ENCODE measurements at regions not wholly inside any gene's neighbourhood (a gene's known extent, or its start where the extent isn't known, plus 50 kb on each side); places are given as distances from the start of the nearest gene placed in this dataset.
A peak's percentile ranks its signal among the peaks of the same experiment; 100 is the strongest.

- peak; percentile 38 for DNase-seq
- no peak for TF ChIP-seq CTCF (IDR thresholded peaks at IDR 0.05)
- no peaks in the 10 kb centered on the region for H3K36me3 Mint-ChIP-seq (ENCODE audit: low read depth)
- peaks cover 30% of the 10 kb centered on the region for H3K4me1 Mint-ChIP-seq (ENCODE audit: low read depth)
- H3K9me3 Mint-ChIP-seq, result no peaks in the 10 kb centered on the region
- no peak overlapping the region for H3K27ac Mint-ChIP-seq
- H3K4me3 Mint-ChIP-seq, result no peak overlapping the region; the same call in 1 of the 2 replicates
- H3K27me3 Mint-ChIP-seq (ENCODE audit: insufficient read depth), result peaks cover 41% of the 10 kb centered on the region
Measured at GRCh38 chr15:70160267-70160666, 62.5 kb upstream of the TLE3 start.

- Mint-ChIP-seq H3K27ac (no peak overlapping the region), H3K9me3 (no peaks in the 10 kb centered on the region), H3K4me3 (no peak overlapping the region), H3K36me3 (ENCODE audit: low read depth) (no peaks in the 10 kb centered on the region), H3K4me1 (ENCODE audit: low read depth) (peaks cover 30% of the 10 kb centered on the region), H3K27me3 (ENCODE audit: insufficient read depth) (peaks cover 43% of the 10 kb centered on the region)
- no peak for DNase-seq
- TF ChIP-seq CTCF (IDR thresholded peaks at IDR 0.05), result no peak
Measured at GRCh38 chr15:70159713-70160009, 61.9 kb upstream of the TLE3 start.

- no peak for TF ChIP-seq CTCF (IDR thresholded peaks at IDR 0.05)
- H3K27me3 Mint-ChIP-seq (ENCODE audit: insufficient read depth), result peaks cover 45% of the 10 kb centered on the region
- H3K27ac Mint-ChIP-seq, result no peak overlapping the region
- H3K9me3 Mint-ChIP-seq, result no peaks in the 10 kb centered on the region
- DNase-seq, result no peak
- peaks cover 30% of the 10 kb centered on the region for H3K4me1 Mint-ChIP-seq (ENCODE audit: low read depth)
- H3K36me3 Mint-ChIP-seq (ENCODE audit: low read depth), result no peaks in the 10 kb centered on the region
- no peak overlapping the region for H3K4me3 Mint-ChIP-seq
Measured at GRCh38 chr15:70159001-70159712, 61.4 kb upstream of the TLE3 start.

GRCh38 chr15:70158309-70159000 lies 60.7 kb upstream of the TLE3 start:
- DNase-seq, result no peak
- H3K9me3 Mint-ChIP-seq, result no peaks in the 10 kb centered on the region
- H3K36me3 Mint-ChIP-seq (ENCODE audit: low read depth), result no peaks in the 10 kb centered on the region
- H3K4me3 Mint-ChIP-seq, result no peak overlapping the region
- TF ChIP-seq CTCF (IDR thresholded peaks at IDR 0.05), result no peak
- peaks cover 44% of the 10 kb centered on the region for H3K27me3 Mint-ChIP-seq (ENCODE audit: insufficient read depth)
- no peak overlapping the region for H3K27ac Mint-ChIP-seq
- peaks cover 30% of the 10 kb centered on the region for H3K4me1 Mint-ChIP-seq (ENCODE audit: low read depth)

- H3K4me3 Mint-ChIP-seq, result no peak overlapping the region
- H3K9me3 Mint-ChIP-seq, result no peaks in the 10 kb centered on the region
- no peak overlapping the region for H3K27ac Mint-ChIP-seq
- no peak for TF ChIP-seq CTCF (IDR thresholded peaks at IDR 0.05)
- peaks cover 37% of the 10 kb centered on the region for H3K27me3 Mint-ChIP-seq (ENCODE audit: insufficient read depth)
- H3K4me1 Mint-ChIP-seq (ENCODE audit: low read depth), result peaks cover 30% of the 10 kb centered on the region
- peak; percentile 20 for DNase-seq
- H3K36me3 Mint-ChIP-seq (ENCODE audit: low read depth), result no peaks in the 10 kb centered on the region
Measured at GRCh38 chr15:70156671-70157271, 59.1 kb upstream of the TLE3 start.
